IMR-90 (cell line): ENCODE measurements at regions not wholly inside any gene's neighbourhood (a gene's known extent, or its start where the extent isn't known, plus 50 kb on each side); places are given as distances from the start of the nearest gene placed in this dataset.

Source experiments
- ATAC-seq: fragments of 200-7000 bp; cut with Tn5 transposase; 2 replicates; pipeline ENCODE4 v1.9.1; 2020; ENCODE audit warnings: low read depth, mild to moderate bottlenecking, moderate library complexity
- BruUV-seq: library from RNA; stranded (reverse); fragments of 400-500 nt; replicated peaks from 2 replicates; lab custom pipeline; 2021; lab: Mats Ljungman, UMichigan
- CTCF ChIA-PET: fragments of 300-600 bp; formaldehyde crosslinking; extraction: SDS; loops from one replicate; lab custom pipeline; 2021; ENCODE audit warnings: antibody characterized with exemption; lab: Yijun Ruan, JAX
- POLR2A ChIA-PET: fragments of 300-600 bp; sonication (Branson Sonifier 250); formaldehyde crosslinking; loops from one replicate; lab custom pipeline; 2022; ENCODE audit warnings: antibody characterized with exemption; ENCODE audit not compliant: unreplicated experiment; lab: Charles Lee
- DNase-seq: peaks from one replicate; pipeline ENCODE4 v3.0.0; 2013
- H2AFZ ChIP-seq: replicated peaks from 2 replicates; pipeline ENCODE3; 2013; ENCODE audit warnings: low read length, mild to moderate bottlenecking; ENCODE audit not compliant: poor library complexity
- H2AK5ac ChIP-seq: 2 replicates; pipeline ENCODE4 v1.6.1; 2013; ENCODE audit warnings: low read depth, low read length, inconsistent platforms
- H2AK9ac ChIP-seq: replicated peaks from 2 replicates; pipeline ENCODE3; 2013; ENCODE audit warnings: mild to moderate bottlenecking, low read depth, low read length, moderate library complexity; ENCODE audit not compliant: poor library complexity
- H2BK120ac ChIP-seq: 2 replicates; pipeline ENCODE4 v1.6.1; 2013; ENCODE audit warnings: low read depth, low read length, inconsistent platforms
- H2BK15ac ChIP-seq: 3 replicates; pipeline ENCODE4 v1.6.1; 2013; ENCODE audit warnings: low read depth, low read length, inconsistent platforms
- H2BK20ac ChIP-seq: 2 replicates; pipeline ENCODE4 v1.6.1; 2013; ENCODE audit warnings: low read depth, mild to moderate bottlenecking, inconsistent platforms, low read length, moderate library complexity
- H2BK5ac ChIP-seq: 2 replicates; pipeline ENCODE4 v1.6.1; 2013; ENCODE audit warnings: mild to moderate bottlenecking, low read depth, low read length, inconsistent platforms; ENCODE audit not compliant: poor library complexity, severe bottlenecking
- H3K14ac ChIP-seq: replicated peaks from 2 replicates; pipeline ENCODE4 v1.6.1; 2013; ENCODE audit warnings: low read depth, low read length, inconsistent platforms
- H3K18ac ChIP-seq: 2 replicates; pipeline ENCODE4 v1.6.1; 2013; ENCODE audit warnings: low read depth, low read length, control low read depth
- H3K23ac ChIP-seq: 2 replicates; pipeline ENCODE4 v1.6.1; 2013; ENCODE audit warnings: low read depth, low read length, inconsistent platforms
- H3K27ac ChIP-seq: 2 replicates; pipeline ENCODE4 v1.5.1; 2013; ENCODE audit warnings: mild to moderate bottlenecking, control low read depth, low read length; ENCODE audit not compliant: insufficient read depth
- H3K27me3 ChIP-seq: 2 replicates; pipeline ENCODE4 v1.6.1; 2013; ENCODE audit warnings: low read length; ENCODE audit not compliant: control insufficient read depth, insufficient read depth
- H3K36me3 ChIP-seq: 2 replicates; pipeline ENCODE4 v1.6.1; 2013; ENCODE audit warnings: low read length, mixed read lengths; ENCODE audit not compliant: control insufficient read depth, insufficient read depth
- H3K4ac ChIP-seq: 2 replicates; pipeline ENCODE4 v1.6.1; 2013; ENCODE audit warnings: low read depth, low read length, inconsistent platforms
- H3K4me1 ChIP-seq: 2 replicates; pipeline ENCODE4 v1.6.1; 2013; ENCODE audit warnings: low read length, mixed read lengths; ENCODE audit not compliant: control insufficient read depth, insufficient read depth
- H3K4me2 ChIP-seq: 2 replicates; pipeline ENCODE4 v1.6.1; 2013; ENCODE audit warnings: low read depth, mild to moderate bottlenecking, control low read depth, low read length, moderate library complexity
- H3K4me3 ChIP-seq: 2 replicates; pipeline ENCODE4 v1.5.1; 2013; ENCODE audit warnings: low read depth, mild to moderate bottlenecking, control low read depth, low read length, moderate library complexity; ENCODE audit not compliant: insufficient read depth
- H3K56ac ChIP-seq: 2 replicates; pipeline ENCODE4 v1.6.1; 2013; ENCODE audit warnings: low read length, inconsistent platforms; ENCODE audit not compliant: insufficient read depth; ENCODE audit errors: extremely low read depth
- H3K79me1 ChIP-seq, 2 experiments: 2 replicates each; pipeline ENCODE4 v1.6.1; 2013; ENCODE audit warnings: low read length in 2 of 2, inconsistent platforms in 1 of 2, low read depth in 1 of 2
- H3K9ac ChIP-seq: 2 replicates; pipeline ENCODE4 v1.6.1; 2013; ENCODE audit warnings: low read depth, low read length, control low read depth
- H3K9me1 ChIP-seq: 2 replicates; pipeline ENCODE4 v1.6.1; 2013; ENCODE audit warnings: low read length, inconsistent platforms; ENCODE audit not compliant: insufficient read depth
- H3K9me3 ChIP-seq: 2 replicates; pipeline ENCODE4 v1.6.1; 2013; ENCODE audit warnings: low read length; ENCODE audit not compliant: control insufficient read depth, insufficient read depth
- H4K20me1 ChIP-seq: 2 replicates; pipeline ENCODE4 v1.6.1; 2013; ENCODE audit warnings: low read length, inconsistent platforms; ENCODE audit not compliant: insufficient read depth
- H4K5ac ChIP-seq: 2 replicates; pipeline ENCODE4 v1.6.1; 2013; ENCODE audit warnings: mild to moderate bottlenecking, low read depth, low read length, control low read depth
- H4K8ac ChIP-seq, 2 experiments: 2 replicates each; pipeline ENCODE4 v1.6.1; 2013; ENCODE audit warnings: low read depth in 2 of 2, low read length in 2 of 2, control low read depth in 1 of 2, inconsistent platforms in 1 of 2
- H4K91ac ChIP-seq: 2 replicates; pipeline ENCODE4 v1.6.1; 2013; ENCODE audit warnings: low read depth, low read length, inconsistent platforms; ENCODE audit not compliant: insufficient read depth
- BHLHE40 ChIP-seq: fragments of 150-350 bp; IDR thresholded peaks from 2 replicates; pipeline ENCODE4 v1.6.1; 2016; ENCODE audit warnings: mild to moderate bottlenecking, low read depth, low read length
- FOS ChIP-seq: fragments of 150-350 bp; IDR thresholded peaks from 2 replicates; pipeline ENCODE4 v1.6.1; 2016; ENCODE audit warnings: low read depth, low read length
- MAFK ChIP-seq: IDR thresholded peaks from 2 replicates; pipeline ENCODE4 v1.6.1; 2012; ENCODE audit warnings: low read depth, low read length, improper control_type of control experiment
- MAZ ChIP-seq: IDR thresholded peaks from 2 replicates; pipeline ENCODE4 v1.6.1; 2012; ENCODE audit warnings: low read depth, mild to moderate bottlenecking, low read length, improper control_type of control experiment, moderate library complexity, borderline replicate concordance
- NFE2L2 ChIP-seq: fragments of 150-350 bp; IDR thresholded peaks from 2 replicates; pipeline ENCODE4 v1.6.1; 2016; ENCODE audit warnings: low read depth, mild to moderate bottlenecking, low read length
- RAD21 ChIP-seq: IDR thresholded peaks from 2 replicates; pipeline ENCODE4 v1.6.1; 2012; ENCODE audit warnings: low read length, improper control_type of control experiment
- SMC3 ChIP-seq: fragments of 150-350 bp; IDR thresholded peaks from 2 replicates; pipeline ENCODE4 v1.6.1; 2016; ENCODE audit warnings: low read depth, mild to moderate bottlenecking, antibody characterized with exemption, low read length, moderate library complexity
- WGBS, 2 experiments: methylation state at CpG; one replicate each; pipeline versions ENCODE4 v1.1.5 to v1.1.7; 2013; ENCODE audit warnings: missing lambda C conversion rate in 2 of 2; ENCODE audit not compliant: insufficient read length in 1 of 2; ENCODE audit errors: extremely low coverage in 2 of 2; 5-methylcytosine and 5-hydroxymethylcytosine counted together
- dilution Hi-C: fragments of 300-500 bp; cut with HindIII; formaldehyde crosslinking; loops from one replicate; pipeline ENCODE4 v1.14.3; 2018; ENCODE audit warnings: low sequenced_read_pairs; ENCODE audit not compliant: unreplicated experiment
- in situ Hi-C: fragments of 300-500 bp; cut with MboI; formaldehyde crosslinking; loops from 3 replicates; pipeline ENCODE4 v1.14.3; 2019; ENCODE audit warnings: low sequenced_read_pairs, inconsistent platforms, mixed read lengths
- intact Hi-C: fragments of 100-400 bp; cut with micrococcal nuclease; formaldehyde crosslinking; loops from 2 replicates; pipeline ENCODE4 v1.10.0; 2022

DNA sequence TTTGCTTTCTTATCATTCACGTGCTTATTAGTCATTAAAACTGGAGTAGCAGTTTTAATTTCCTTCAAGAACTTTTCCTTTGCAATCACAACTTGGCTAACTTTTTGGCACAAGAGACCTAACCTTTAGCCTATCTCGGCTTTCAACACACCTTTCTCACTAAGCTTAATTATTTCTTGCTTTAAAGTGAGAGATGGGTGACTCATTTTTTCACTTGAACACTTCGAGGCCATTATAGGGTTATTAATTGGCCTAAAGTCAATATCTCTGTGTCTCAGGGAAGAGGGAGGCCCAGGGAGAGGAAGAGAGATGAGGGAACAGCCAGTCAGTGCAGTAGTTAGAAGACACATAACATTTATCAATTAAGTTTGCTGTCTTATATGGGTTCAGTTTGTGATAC lies 289.8 kb downstream of the RBM43 start:
- no CpG with 5 or more reads among the region's 3 CpGs for WGBS, 2 experiments
- H3K4me1 ChIP-seq, result no peaks in the 10 kb centered on the region
- no peak overlapping the region for H3K18ac ChIP-seq
- no peak overlapping the region for H3K4me2 ChIP-seq
- no peak overlapping the region for H3K4me3 ChIP-seq
- H4K91ac ChIP-seq, result no peak overlapping the region
- H2AFZ ChIP-seq, result no peak overlapping the region
- ChIA-PET CTCF (no interaction called here), POLR2A (no interaction called here)
- no peaks in the 10 kb centered on the region for H3K9me3 ChIP-seq
- no peak overlapping the region for H4K5ac ChIP-seq
- ATAC-seq, result no peak
- H3K14ac ChIP-seq, result no peak overlapping the region
- no peak overlapping the region for H2BK15ac ChIP-seq
- no TSS peak for BruUV-seq
- no peaks in the 10 kb centered on the region for H3K9me1 ChIP-seq
- H3K27me3 ChIP-seq, result no peaks in the 10 kb centered on the region; the same call in 1 of the 2 replicates
- no peak overlapping the region for H3K4ac ChIP-seq
- no peak overlapping the region for H3K23ac ChIP-seq
- TF ChIP-seq NFE2L2 (no peak), RAD21 (no peak), SMC3 (no peak), BHLHE40 (no peak), MAZ (no peak), MAFK (no peak), FOS (no peak)
- no peak overlapping the region for H4K8ac ChIP-seq
- H3K79me1 ChIP-seq, result no peaks in the 10 kb centered on the region
- H3K36me3 ChIP-seq, result no peaks in the 10 kb centered on the region
- no peaks in the 10 kb centered on the region for H4K20me1 ChIP-seq
- dilution Hi-C loops, result no loop called here
- no peak overlapping the region for H3K56ac ChIP-seq
- no peak overlapping the region for H2AK9ac ChIP-seq
- H2BK120ac ChIP-seq, result no peak overlapping the region
- DNase-seq, result no peak
- H2AK5ac ChIP-seq, result no peak overlapping the region
- H2BK20ac ChIP-seq, result no peak overlapping the region
- H2BK5ac ChIP-seq, result no peak overlapping the region
- in situ Hi-C loops, result no loop called here
- intact Hi-C loops, result no loop called here
- H3K9ac ChIP-seq, result no peak overlapping the region
- H3K27ac ChIP-seq, result no peak overlapping the region
